ENCODE measurements at regions not wholly inside any gene's neighbourhood (a gene's known extent, or its start where the extent isn't known, plus 50 kb on each side); places are given as distances from the start of the nearest gene placed in this dataset.
"Not testable (repeated sequence)": the region's sequence is repeated elsewhere in the genome, so short reads cannot be mapped to it uniquely, and the experiment has no call there.

DNA sequence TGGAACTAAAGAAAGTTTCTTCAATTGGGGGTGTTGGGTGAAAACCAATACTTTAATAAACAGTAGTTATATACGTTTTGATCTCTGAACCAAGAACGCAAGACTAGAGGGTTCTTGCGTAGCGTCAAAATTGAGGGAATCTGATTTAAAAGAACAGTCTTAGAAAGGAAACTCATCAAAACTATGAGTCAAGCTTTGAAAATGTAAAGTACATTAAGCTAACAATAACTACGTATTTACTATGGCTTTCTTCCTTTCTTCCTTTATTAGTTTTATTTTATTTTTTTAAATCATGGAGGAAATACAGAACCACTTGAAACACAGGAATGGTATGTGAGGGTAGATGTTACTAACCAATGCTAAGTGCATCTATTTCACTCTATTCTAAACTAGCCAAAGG is 287.0 kb upstream of the RSPO3 start:
- DNase-seq (no peak), ATAC-seq (replicated peaks in 1 of 2) (no peak)
- H3K4me1 Mint-ChIP-seq (ENCODE audit: low read depth): no peaks in the 10 kb centered on the region
- H3K27me3 Mint-ChIP-seq (ENCODE audit: low read depth): no peaks in the 10 kb centered on the region
- H3K4me3 Mint-ChIP-seq: no peak overlapping the region
- H3K36me3 Mint-ChIP-seq (ENCODE audit: insufficient read depth in 2 of 2): no peaks in the 10 kb centered on the region
- no peaks in the 10 kb centered on the region for H3K9me3 Mint-ChIP-seq
- H3K27ac Mint-ChIP-seq: no peak overlapping the region

GRCh38 chr6:126842769-126843168 is 275.7 kb upstream of the RSPO3 start:
- Mint-ChIP-seq H3K4me3 (no peak overlapping the region), H3K4me1 (ENCODE audit: low read depth) (no peaks in the 10 kb centered on the region), H3K27ac (no peak overlapping the region), H3K36me3 (ENCODE audit: insufficient read depth in 2 of 2) (no peaks in the 10 kb centered on the region), H3K9me3 (no peaks in the 10 kb centered on the region), H3K27me3 (ENCODE audit: low read depth) (no peaks in the 10 kb centered on the region)
- no peak for DNase-seq
- no peak for ATAC-seq (replicated peaks in 1 of 2)

DNA sequence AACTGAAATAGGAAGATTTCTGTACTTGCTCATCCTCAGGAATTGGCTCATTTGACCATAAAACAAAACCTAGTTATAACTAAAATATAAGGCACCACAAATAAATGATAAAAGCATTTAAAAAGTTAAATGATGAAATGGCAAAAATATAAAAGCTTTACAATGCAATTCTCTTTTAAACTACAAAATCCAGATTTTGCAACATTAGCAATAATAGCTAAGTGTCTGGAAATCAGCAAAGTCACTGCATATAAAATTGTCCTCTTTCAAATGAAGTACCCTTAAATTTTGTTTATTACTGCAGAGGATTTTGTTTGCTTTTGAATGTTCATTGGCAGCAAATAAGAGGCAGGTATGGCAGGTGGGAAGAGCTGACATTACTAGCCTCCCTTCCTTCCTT is 270.4 kb upstream of the RSPO3 start:
- Mint-ChIP-seq H3K9me3 (peaks cover 0 to 4% of the 10 kb centered on the region in 2 donors), H3K4me3 (no peak overlapping the region), H3K27me3 (ENCODE audit: low read depth) (no peaks in the 10 kb centered on the region), H3K4me1 (ENCODE audit: low read depth) (no peaks in the 10 kb centered on the region), H3K27ac (no peak overlapping the region), H3K36me3 (ENCODE audit: insufficient read depth in 2 of 2) (no peaks in the 10 kb centered on the region)
- ATAC-seq (replicated peaks in 1 of 2) (no peak), DNase-seq (no peak)

GRCh38 chr6:126867641-126868040 is 250.8 kb upstream of the RSPO3 start:
- H3K36me3 Mint-ChIP-seq (ENCODE audit: insufficient read depth in 2 of 2): no peaks in the 10 kb centered on the region
- DNase-seq: no peak
- H3K4me3 Mint-ChIP-seq: no peak overlapping the region
- peaks cover 4 to 6% of the 10 kb centered on the region in 2 donors for H3K9me3 Mint-ChIP-seq
- H3K27me3 Mint-ChIP-seq (ENCODE audit: low read depth): no peaks in the 10 kb centered on the region
- no peak overlapping the region for H3K27ac Mint-ChIP-seq
- no peaks in the 10 kb centered on the region for H3K4me1 Mint-ChIP-seq (ENCODE audit: low read depth)
- ATAC-seq (replicated peaks in 1 of 2): no peak

- Mint-ChIP-seq H3K4me3 (no peak overlapping the region), H3K9me3 (no peaks in the 10 kb centered on the region)
Measured at GRCh38 chr6:126873351-126873750, 245.1 kb upstream of the RSPO3 start.

DNA sequence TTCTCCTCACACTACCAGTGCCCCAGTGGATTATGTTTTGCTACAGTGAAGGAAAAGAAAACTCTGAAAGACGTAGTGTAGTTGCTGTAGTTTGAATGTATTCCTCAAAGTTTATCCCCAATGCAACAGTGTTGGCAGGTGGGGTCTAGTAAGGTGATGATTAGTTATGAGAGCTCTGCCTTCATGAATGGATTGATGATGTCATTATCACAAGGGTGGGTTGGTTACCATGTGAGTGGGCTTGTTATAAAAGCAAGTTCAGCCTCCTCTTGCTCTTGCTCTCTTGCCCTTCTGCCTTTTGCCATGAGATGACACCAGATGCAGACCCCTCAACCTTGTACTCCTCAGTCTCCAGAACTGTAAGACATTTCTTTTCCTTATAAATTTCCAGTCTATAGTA is 244.7 kb upstream of the RSPO3 start:
- Mint-ChIP-seq H3K4me1 (ENCODE audit: low read depth) (no peaks in the 10 kb centered on the region), H3K9me3 (no peaks in the 10 kb centered on the region), H3K27me3 (ENCODE audit: low read depth) (no peaks in the 10 kb centered on the region), H3K27ac (no peak overlapping the region), H3K4me3 (no peak overlapping the region), H3K36me3 (ENCODE audit: insufficient read depth in 2 of 2) (no peaks in the 10 kb centered on the region)
- DNase-seq: no peak
- ATAC-seq (replicated peaks in 1 of 2): no peak

More at GRCh38 chr6:126873351-126873750, 245.1 kb upstream of the RSPO3 start:
- Mint-ChIP-seq H3K4me1 (ENCODE audit: low read depth) (no peaks in the 10 kb centered on the region), H3K27ac (no peak overlapping the region), H3K27me3 (ENCODE audit: low read depth) (no peaks in the 10 kb centered on the region), H3K36me3 (ENCODE audit: insufficient read depth in 2 of 2) (no peaks in the 10 kb centered on the region)
- ATAC-seq (replicated peaks in 1 of 2): no peak
- no peak for DNase-seq

DNA sequence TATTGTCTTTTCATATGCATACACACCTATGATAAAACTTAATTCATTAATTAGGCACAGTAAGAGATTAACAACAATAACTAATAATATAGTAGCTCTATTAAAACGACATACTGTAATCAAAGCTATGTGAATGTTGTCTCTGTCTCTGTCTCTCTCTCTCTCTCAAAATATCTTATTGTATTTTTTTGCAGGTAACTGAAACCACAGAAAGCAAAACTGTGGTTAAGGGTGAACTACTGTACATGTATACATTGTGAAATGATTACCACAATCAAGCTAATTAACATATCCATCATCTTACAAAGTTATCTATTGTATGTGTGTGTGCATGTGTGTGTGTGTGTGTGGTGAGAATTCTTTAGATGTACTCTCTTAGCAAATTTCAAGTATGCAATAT is 242.0 kb upstream of the RSPO3 start:
- no peak for DNase-seq
- no peaks in the 10 kb centered on the region for H3K9me3 Mint-ChIP-seq
- ATAC-seq (replicated peaks in 1 of 2): no peak
- H3K36me3 Mint-ChIP-seq (ENCODE audit: insufficient read depth in 2 of 2): no peaks in the 10 kb centered on the region
- no peak overlapping the region for H3K4me3 Mint-ChIP-seq
- no peak overlapping the region for H3K27ac Mint-ChIP-seq
- no peaks in the 10 kb centered on the region for H3K27me3 Mint-ChIP-seq (ENCODE audit: low read depth)
- H3K4me1 Mint-ChIP-seq (ENCODE audit: low read depth): no peaks in the 10 kb centered on the region

GRCh38 chr6:126880964-126881363 is 237.5 kb upstream of the RSPO3 start:
- H3K9me3 Mint-ChIP-seq: peaks cover 0 to 2% of the 10 kb centered on the region in 2 donors
- H3K27me3 Mint-ChIP-seq (ENCODE audit: low read depth): no peaks in the 10 kb centered on the region
- no peak overlapping the region for H3K4me3 Mint-ChIP-seq
- ATAC-seq (replicated peaks in 1 of 2) (no peak), DNase-seq (no peak)
- H3K4me1 Mint-ChIP-seq (ENCODE audit: low read depth): no peaks in the 10 kb centered on the region
- H3K27ac Mint-ChIP-seq: no peak overlapping the region
- no peaks in the 10 kb centered on the region for H3K36me3 Mint-ChIP-seq (ENCODE audit: insufficient read depth in 2 of 2)

DNA sequence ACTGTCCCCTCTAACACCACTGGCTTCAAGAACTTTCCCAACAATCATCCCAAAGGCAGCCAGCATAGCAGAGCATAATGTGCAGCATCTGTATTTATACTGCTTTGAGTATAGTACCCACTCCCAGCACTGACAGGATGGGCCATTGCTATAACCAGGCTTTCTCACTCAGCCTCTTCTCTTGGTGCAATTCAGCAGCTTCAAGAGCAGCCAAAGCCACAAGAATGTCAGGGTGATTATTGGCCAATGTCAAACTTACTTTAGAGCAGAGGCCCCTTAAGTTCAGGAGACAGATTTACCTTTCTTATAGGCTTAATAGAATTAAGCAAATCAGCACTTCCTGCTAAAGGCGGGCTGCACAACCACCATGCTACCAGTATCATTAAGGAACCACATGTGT is 232.4 kb upstream of the RSPO3 start:
- no peaks in the 10 kb centered on the region for H3K4me1 Mint-ChIP-seq (ENCODE audit: low read depth)
- no peaks in the 10 kb centered on the region for H3K27me3 Mint-ChIP-seq (ENCODE audit: low read depth)
- ATAC-seq (replicated peaks in 1 of 2): no peak
- DNase-seq: no peak
- no peak overlapping the region for H3K27ac Mint-ChIP-seq
- H3K4me3 Mint-ChIP-seq: no peak overlapping the region
- no peaks in the 10 kb centered on the region for H3K36me3 Mint-ChIP-seq (ENCODE audit: insufficient read depth in 2 of 2)
- peaks cover 2% of the 10 kb centered on the region in 2 donors for H3K9me3 Mint-ChIP-seq

DNA sequence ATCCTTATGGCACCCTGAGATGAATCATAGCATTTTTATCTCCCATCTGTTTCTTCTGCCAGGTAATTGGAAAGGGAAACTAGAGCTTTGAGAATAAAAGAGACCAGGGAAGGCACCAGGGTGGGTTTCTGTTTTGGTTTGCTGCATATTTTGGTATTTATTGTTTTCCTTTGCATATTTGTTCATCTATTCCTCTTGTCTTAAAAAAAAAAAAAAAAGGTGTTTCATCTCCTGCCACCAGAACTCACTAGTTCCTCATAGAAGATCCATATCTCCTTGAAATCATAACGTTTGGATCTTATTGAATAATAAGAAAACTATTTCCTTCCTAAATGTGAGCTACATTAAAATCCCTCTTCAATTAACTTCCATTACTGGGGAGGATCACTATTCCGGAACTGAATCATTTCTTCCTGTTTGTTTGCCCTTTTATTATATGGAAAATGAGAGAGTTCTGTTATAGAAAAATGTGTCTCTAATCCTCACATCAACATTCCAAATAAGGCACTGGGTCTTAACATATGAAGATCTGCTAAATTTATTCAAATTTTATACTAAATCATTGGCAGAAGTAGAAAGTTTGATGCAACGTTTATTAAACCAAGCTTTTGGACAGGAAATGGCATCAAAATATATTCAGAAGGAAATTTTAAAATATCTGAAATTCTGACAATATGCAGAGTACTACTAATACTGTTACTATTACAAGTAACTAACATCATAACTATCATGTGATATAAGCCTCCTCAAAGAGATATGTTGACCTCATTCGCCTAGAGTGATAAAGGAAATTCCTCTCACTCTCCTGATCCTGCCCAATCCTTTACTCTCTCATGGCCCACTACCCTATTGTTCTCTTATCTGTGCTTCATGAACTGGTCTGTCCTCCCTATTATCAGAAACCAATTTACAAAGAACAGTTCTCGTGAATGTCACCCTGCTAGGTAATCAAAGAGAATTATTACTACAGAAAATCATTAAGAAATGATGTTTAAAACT is 229.4 kb upstream of the RSPO3 start:
- no peak for ATAC-seq (replicated peaks in 1 of 2)
- no peaks in the 10 kb centered on the region for H3K27me3 Mint-ChIP-seq (ENCODE audit: low read depth)
- no peak overlapping the region for H3K4me3 Mint-ChIP-seq
- no peaks in the 10 kb centered on the region for H3K36me3 Mint-ChIP-seq (ENCODE audit: insufficient read depth in 2 of 2)
- H3K4me1 Mint-ChIP-seq (ENCODE audit: low read depth): no peaks in the 10 kb centered on the region
- H3K27ac Mint-ChIP-seq: no peak overlapping the region
- no peak for DNase-seq
- H3K9me3 Mint-ChIP-seq: peaks cover 0 to 4% of the 10 kb centered on the region in 2 donors

GRCh38 chr6:126890055-126890454 is 228.4 kb upstream of the RSPO3 start:
- ATAC-seq (replicated peaks in 1 of 2): no peak

DNA sequence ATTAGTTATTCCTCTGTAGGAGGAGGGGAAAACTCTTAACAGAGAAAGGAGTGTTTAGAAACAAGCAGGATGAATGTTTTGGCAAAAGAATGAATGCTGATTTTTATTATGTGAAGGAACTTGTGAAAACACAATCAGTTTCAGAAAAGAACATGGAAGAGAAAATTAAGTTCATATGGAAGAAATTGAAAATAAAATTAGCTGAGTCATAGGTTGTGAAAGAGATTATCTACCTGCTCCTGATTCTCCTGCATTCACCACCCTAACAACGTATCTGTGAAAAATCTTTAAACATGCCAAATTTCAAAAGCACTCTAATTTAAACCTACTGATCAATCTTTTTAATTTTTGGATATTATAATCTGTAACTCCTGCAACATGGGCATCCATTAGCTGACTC is 227.3 kb upstream of the RSPO3 start:
- H3K9me3 Mint-ChIP-seq: peaks cover 0 to 4% of the 10 kb centered on the region in 2 donors
- DNase-seq: no peak
- no peak overlapping the region for H3K4me3 Mint-ChIP-seq
- no peaks in the 10 kb centered on the region for H3K4me1 Mint-ChIP-seq (ENCODE audit: low read depth)
- no peak for ATAC-seq (replicated peaks in 1 of 2)
- H3K27me3 Mint-ChIP-seq (ENCODE audit: low read depth): no peaks in the 10 kb centered on the region
- no peak overlapping the region for H3K27ac Mint-ChIP-seq
- no peaks in the 10 kb centered on the region for H3K36me3 Mint-ChIP-seq (ENCODE audit: insufficient read depth in 2 of 2)

More at GRCh38 chr6:126890055-126890454, 228.4 kb upstream of the RSPO3 start:
- Mint-ChIP-seq H3K9me3 (peaks cover 0 to 4% of the 10 kb centered on the region in 2 donors), H3K4me1 (ENCODE audit: low read depth) (no peaks in the 10 kb centered on the region), H3K4me3 (no peak overlapping the region), H3K27ac (no peak overlapping the region), H3K27me3 (ENCODE audit: low read depth) (no peaks in the 10 kb centered on the region), H3K36me3 (ENCODE audit: insufficient read depth in 2 of 2) (no peaks in the 10 kb centered on the region)
- no peak for DNase-seq

DNA sequence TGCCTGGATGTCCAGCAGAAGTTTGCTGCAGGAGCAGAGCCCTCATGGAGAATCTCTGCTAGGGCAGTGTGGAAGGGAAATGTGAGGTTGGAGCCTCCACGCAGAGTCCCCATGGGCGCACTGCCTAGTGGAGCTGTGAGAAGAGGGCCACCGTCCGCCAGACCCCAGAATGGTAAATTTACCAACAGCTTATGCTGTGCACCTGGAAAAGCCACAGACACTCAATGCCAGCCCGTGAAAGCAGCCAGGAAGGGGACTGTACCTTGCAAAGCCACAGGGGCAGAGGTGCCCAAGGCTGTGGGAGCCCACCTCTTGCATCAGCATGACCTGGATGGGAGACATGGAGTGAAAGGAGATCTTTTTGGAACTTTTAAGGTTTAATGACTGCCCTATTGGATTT is 225.6 kb upstream of the RSPO3 start:
- H3K36me3 Mint-ChIP-seq (ENCODE audit: insufficient read depth in 2 of 2); H3K27me3 Mint-ChIP-seq (ENCODE audit: low read depth); H3K4me3 Mint-ChIP-seq; H3K9me3 Mint-ChIP-seq; H3K4me1 Mint-ChIP-seq (ENCODE audit: low read depth); H3K27ac Mint-ChIP-seq; DNase-seq; ATAC-seq (replicated peaks in 1 of 2): not testable (repeated sequence)

DNA sequence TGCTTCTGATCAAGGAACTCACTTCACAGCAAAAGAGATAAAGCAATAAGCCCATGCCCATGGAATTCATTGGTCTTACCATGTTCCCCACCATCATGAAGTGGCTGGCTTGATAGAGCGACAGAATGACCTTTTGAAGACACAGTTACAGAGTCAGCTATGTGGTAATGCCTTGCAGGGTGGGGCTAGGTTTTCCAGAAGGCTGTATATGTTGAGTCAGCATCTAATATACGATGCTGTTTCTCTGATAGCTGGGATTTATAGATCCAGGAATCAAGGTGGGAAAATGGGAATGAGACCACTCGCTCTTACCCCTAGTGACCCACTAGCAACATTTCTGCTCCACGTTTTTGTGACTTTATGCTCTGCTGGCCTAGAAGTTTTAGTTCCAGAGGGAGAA is 220.7 kb upstream of the RSPO3 start:
- no peak for ATAC-seq (replicated peaks in 1 of 2)
- no peaks in the 10 kb centered on the region for H3K36me3 Mint-ChIP-seq (ENCODE audit: insufficient read depth in 2 of 2)
- no peak overlapping the region for H3K4me3 Mint-ChIP-seq
- no peak overlapping the region for H3K27ac Mint-ChIP-seq
- no peaks in the 10 kb centered on the region for H3K4me1 Mint-ChIP-seq (ENCODE audit: low read depth)
- H3K27me3 Mint-ChIP-seq (ENCODE audit: low read depth): no peaks in the 10 kb centered on the region
- no peaks in the 10 kb centered on the region for H3K9me3 Mint-ChIP-seq
- DNase-seq: no peak
